ENCODE measurements at regions not wholly inside any gene's neighbourhood (a gene's known extent, or its start where the extent isn't known, plus 50 kb on each side); places are given as distances from the start of the nearest gene placed in this dataset.
"Not testable (repeated sequence)": the region's sequence is repeated elsewhere in the genome, so short reads cannot be mapped to it uniquely, and the experiment has no call there.

DNA sequence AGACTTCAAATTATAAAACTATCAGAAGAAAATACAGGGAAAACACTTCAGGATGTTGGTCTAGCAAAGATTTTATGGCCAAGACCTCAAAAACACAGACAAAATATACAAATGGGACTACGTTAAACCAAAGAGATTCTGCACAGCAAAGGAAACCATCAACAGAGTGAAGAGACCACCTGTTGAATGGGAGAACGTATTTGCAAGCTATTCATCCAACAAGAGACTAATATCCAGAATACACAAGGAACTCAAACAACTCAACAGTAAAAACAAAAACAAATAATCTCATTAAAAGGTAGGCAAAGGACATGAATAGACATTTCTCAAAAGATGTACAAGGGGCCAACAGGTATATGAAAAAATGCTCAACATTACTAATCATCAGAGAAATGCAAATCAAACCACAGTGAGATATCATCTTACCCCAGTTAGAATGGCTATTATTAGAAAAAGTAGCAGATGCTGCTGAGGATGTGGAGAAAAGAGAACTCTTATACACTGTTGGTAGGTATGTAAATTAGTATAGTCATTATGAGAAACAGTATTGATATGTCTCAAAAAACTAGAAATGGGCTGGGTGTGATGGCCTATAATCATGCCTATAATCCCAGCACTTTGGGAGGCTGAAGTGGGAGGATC is 112.6 kb downstream of the LRIG2 start:
- DNase-seq: no peak

DNA sequence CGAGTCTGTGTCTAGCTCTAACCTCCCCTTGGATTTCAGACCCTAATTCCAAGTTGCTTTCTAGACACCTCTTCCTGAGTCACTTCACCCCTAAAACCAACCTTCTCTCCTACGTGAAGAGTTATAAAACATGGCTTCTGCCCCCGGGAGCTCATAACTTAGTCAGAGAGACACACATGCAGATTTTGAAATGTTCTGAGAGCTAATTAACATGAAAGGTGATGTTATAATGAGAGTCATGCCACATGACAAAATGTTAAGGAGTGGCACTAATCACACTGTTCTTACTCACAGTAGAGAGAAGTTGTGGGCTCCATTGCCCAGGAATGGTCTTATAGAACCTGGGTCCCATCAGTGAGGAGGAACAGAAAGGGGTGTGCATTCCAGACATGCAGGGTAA is 117.1 kb downstream of the LRIG2 start:
- DNase-seq: no peak

DNA sequence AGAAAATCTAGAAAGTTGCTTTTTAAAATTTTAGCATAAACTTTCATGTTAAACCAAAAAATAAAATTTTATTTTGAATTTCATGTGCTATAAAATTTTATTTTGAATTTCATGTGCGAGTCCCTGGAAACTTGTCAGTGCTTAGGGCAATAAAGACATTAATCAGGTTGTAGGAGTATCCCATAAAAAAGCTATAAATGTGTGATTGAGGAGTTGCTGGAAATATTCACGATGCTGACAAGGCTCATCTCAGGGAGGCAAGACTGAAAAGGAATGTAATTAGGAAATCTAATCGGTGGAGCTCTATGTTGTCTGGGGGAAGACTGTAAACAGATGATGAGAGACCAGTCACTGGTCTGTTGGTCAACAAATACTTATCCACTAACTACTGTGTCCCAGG is 117.9 kb downstream of the LRIG2 start:
- DNase-seq: no peak

- peak; percentile 18 for DNase-seq
These were observed 118.6 kb downstream of the LRIG2 start for GRCh38 chr1:113191579-113192076.

DNA sequence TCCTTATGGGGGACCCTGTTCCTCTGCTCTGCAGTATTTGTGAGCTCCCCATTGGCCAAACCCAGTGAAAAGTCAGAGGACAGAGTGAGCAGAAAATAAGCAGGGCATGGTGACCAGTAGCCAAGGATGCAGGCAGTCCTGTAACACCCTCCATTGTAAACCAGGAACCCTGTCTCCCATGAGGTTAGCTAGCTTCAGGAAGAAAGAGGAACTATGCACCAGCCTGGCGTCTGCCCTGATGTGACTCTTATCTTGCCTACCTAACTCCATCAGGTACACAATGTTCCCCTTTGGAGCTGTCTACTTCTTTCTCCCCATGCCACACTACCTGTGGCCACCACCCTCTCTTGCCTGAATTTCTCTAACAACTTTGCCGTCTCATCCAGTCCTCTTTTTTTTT is 119.2 kb downstream of the LRIG2 start:
- DNase-seq: no peak

GRCh38 chr1:113192980-113193379 is 120.0 kb downstream of the LRIG2 start:
- no peak for DNase-seq

GRCh38 chr1:113194846-113195830 is 122.1 kb downstream of the LRIG2 start:
- no peak for DNase-seq

GRCh38 chr1:113197719-113198330 is 124.8 kb downstream of the LRIG2 start:
- DNase-seq: no peak

DNA sequence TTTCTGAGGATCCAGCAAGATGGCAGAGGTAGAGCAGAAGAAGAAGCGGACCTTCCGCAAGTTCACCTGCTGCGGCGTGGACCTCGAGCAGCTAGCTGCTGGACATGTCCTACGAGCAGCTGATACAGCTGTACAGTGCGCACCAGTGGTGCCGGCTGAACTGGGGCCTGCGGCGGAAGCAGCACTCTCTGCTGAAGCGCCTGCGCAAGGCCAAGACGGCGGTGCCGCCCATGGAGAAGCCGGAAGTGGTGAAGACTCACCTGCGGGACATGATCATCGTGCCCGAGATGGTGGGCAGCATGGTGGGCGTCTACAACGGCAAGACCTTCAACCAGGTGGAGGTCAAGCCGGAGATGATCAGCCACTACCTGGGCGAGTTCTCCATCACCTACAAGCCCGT is 125.8 kb downstream of the LRIG2 start:
- no peak for DNase-seq

DNA sequence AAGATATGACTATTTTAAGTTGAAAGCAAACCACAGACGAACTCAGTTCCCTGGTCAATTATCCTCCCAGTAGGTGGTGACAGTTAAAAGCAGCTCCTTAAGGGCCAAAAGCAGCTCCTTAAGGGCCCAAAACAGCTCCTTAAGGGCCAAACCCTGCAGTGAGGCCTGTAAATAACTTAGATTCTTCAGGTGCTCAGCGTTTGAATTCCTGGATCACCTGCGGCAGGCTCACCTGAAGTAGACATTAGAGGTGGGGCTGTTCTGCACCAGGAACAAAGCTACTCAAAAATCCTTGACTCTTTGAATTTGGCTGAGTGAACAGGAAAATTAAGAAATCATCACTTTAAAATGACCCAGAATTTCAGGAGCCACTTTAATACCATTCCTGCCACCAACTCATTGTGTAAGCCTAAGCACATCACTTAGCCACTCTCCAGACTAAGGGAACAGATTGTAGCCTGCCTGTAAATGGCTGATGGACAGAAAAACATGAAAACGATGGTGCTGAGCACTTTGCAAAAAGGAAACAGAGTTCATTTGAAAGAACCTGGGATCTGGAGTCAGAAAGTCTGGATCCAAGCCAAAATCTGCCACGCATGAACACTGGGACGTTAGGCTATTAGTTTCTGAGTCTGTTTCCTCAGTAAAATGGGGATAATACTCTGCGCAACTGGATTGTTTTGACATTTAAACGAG is 126.9 kb downstream of the LRIG2 start:
- no peak for DNase-seq

DNA sequence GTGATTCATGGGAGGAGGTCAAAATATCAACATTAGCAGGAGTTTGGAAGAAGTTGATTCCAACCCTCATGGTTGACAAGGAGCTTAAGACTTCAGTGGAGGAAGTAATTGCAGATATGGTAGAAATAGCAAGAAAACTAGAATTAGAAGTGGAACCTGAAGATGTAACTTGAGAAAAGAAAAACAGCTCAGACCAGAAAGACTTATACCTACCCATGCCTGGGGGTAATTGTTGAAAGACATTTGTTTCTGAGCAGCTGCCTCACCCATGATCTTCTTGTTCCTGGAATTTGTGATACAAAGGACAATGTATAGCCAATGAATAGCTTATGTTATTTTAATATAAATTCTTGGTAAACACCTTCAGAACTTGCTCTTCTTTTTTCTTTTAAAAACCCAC is 128.6 kb downstream of the LRIG2 start:
- no peak for DNase-seq

GRCh38 chr1:113205980-113206766 is 133.2 kb downstream of the LRIG2 start:
- no peak for DNase-seq

DNA sequence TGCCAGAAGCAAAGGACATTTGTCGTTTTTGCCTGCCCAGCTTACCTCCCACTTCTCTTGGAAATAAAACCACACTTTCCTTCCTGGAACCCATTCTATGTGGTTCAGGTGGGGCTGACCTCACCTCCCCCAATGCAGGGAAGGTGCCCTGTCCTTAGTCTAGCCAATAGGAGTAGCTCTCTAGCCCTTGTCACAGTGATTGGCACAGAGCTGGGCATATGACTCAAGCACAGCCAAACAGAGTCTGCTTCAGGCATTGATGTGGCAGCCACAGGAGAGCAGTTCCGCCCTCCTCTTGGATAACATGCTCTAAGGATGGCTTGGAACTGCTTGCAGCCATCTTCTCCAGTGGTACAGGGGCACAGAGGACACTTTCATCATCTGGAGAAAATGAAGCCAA is 134.0 kb downstream of the LRIG2 start:
- DNase-seq: no peak

GRCh38 chr1:113207457-113207856 is 134.5 kb downstream of the LRIG2 start:
- no peak for DNase-seq

- DNase-seq: not testable (repeated sequence)
These were observed 135.4 kb downstream of the LRIG2 start for GRCh38 chr1:113208425-113208824.

GRCh38 chr1:113210248-113210647 is 137.2 kb downstream of the LRIG2 start:
- no peak for DNase-seq

GRCh38 chr1:113211467-113211866 is 138.5 kb downstream of the LRIG2 start:
- no peak for DNase-seq

- no peak for DNase-seq
These were observed 142.0 kb downstream of the LRIG2 start for GRCh38 chr1:113215015-113215414.

DNA sequence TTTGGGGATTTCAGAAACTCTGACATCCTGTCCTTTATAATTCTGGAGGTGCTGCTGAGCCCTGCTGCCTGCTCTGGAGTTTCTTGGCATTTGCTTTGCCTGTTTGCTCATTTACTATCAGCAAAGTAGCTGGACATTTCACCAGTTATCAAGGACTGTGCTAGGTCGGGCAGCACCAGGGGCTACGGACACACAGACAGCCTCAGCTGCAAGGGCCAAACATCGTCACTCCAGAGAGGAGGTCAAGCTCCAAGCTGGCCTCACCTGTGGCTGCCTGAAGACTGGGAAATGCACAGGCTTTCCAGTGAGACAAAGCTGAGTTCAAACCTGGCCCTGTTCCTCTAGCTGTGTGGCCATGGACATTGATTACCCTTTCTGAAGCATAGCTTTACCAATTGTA is 143.7 kb downstream of the LRIG2 start:
- no peak for DNase-seq

DNA sequence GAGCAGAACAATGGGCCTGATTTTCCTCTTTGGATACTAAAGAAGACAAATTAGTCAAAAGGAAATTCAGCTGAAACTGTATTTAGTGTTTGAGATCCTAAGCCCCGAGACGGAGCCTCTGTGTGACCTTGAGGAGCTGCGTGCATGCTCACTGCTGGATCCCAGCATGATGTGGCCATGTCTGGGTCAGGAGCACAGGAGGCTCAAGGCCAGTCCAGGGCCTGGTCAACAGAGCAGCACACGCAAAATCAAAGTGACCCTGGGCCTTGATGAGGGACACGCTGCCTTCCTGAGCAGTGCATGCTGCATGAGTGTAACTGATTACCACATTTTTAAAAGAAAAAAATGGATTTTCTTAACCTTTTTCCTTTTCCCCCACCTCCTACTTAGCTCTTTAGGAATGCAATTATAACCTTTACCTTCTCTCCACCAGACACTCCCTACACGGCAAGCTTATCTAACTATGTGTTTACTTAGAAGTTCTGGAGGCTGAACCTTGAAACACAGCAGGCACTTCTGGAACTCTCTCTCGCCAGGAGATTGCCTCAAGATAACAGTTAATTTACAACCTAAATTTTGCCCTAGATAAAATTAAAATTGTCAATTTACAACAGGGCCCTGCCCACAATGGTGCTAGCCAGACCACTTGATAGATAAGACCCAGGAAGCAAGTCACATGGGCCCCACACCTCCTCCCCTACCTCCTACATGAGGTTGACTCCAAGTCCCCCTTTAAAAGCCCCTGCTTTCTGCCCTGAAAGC is 144.6 kb downstream of the LRIG2 start:
- DNase-seq: no peak

GRCh38 chr1:113219377-113219776 is 146.4 kb downstream of the LRIG2 start:
- DNase-seq: no peak
